ENCODE measurements at regions not wholly inside any gene's neighbourhood (a gene's known extent, or its start where the extent isn't known, plus 50 kb on each side); places are given as distances from the start of the nearest gene placed in this dataset.
"Not testable (repeated sequence)": the region's sequence is repeated elsewhere in the genome, so short reads cannot be mapped to it uniquely, and the experiment has no call there.

DNA sequence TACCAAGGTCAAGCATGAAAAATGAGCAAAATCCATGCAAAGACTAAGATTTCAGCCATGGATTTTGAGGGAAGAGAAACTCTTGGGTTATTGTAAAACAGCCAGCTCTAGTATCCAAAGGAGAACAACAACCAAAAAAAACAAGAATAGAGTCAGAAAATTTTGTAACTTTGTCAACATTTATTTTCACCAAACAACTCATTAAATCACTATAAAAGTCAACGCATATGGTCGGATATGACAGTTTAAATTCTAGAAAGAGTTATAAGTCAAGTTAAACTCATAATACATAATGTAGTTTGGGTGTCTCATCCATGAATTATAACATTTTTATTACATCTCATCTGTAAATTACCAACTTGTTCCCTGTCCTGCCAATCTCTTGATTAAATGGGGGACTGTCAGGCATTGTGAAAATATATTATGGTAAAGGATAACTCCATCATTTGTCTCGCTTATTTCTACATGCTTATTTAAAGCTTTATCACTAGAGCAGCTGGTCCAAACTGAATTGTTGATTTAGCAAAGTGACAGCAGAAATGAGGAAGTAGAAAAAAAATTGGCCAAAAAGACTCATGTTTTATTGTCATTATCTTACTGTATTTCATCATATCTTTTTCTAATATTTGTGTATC is 224.8 kb upstream of the NOCT start:
- DNase-seq = no peak

DNA sequence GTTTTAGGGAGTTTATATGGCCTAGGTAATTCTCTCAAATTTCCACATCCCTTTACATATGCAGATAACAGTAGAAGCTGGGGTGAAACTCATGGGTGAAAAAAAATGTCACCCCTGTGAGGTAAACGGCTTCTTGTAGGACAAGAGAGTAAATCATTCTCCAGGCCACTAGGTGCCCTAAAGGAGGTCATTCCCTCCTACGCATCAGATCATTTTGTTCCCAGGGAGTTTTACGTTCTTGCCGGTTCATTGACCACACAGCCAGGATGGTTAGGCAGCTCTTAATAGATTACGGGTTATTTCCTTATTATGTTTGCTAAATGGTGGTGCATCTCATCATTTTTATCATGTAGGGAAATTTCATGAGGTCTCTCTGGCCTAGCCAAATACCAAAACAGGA is 225.8 kb upstream of the NOCT start:
- DNase-seq = no peak

DNA sequence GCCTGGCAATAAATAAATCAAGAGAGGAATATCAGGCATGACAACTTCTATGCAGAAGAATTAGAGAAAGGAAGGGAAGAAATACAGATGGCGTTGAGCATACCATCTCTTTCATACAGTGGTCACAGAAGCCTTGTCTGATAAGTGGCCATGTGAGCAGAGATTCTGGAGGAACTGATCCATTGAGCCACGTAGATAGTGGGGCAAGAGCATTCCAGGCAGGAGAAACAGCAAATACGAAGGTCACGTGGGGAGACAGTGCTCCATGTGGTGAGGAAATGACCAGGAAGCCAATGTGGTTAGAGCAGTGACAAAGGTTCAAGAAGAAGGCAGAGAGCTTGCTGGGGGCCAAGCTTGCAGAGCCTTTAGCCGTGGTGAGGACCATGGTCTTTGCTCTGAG is 226.7 kb upstream of the NOCT start:
- DNase-seq = no peak

DNA sequence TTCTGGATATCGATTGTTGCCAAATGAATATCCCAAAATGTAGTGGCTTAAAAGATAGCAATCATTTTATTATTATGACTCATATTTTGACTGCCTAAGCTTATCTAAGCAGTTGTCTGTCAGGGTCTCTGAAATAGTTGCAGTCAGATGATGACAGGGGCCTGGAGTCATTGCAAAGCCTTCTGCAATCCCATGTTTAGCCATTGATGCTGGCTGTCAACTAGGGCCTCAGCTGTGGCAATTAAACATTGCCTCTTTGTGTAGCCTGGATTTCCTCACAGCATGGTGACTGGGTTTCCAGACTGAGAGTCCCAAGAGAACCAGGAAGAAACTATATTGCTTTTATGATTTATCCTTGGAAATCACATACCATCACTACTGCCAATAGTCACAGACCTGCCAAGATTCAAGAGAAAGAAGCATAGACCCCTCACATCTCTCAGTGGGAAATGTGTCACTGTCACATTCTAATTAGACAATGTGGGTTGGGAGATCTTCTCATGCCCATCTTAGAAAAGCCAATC is 227.3 kb upstream of the NOCT start:
- DNase-seq = no peak

DNA sequence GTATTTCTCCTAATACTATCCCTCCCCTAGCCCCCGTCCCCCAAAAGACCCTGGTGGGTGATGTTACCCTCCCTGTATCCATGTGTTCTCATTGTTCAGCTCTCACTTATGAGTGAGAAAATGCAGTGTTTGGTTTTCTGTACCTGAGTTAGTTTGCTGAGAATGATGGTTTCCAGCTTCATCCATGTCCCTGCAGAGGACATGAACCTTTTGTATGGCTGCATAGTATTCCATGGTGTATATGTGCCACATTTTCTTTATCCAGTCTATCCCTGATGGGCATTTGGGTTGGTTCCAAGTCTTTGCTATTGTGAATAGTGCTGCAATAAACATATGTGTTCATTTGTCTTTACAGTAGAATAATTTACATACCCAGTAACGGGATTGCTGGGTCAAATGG is 235.8 kb upstream of the NOCT start:
- DNase-seq = not testable (repeated sequence)

DNA sequence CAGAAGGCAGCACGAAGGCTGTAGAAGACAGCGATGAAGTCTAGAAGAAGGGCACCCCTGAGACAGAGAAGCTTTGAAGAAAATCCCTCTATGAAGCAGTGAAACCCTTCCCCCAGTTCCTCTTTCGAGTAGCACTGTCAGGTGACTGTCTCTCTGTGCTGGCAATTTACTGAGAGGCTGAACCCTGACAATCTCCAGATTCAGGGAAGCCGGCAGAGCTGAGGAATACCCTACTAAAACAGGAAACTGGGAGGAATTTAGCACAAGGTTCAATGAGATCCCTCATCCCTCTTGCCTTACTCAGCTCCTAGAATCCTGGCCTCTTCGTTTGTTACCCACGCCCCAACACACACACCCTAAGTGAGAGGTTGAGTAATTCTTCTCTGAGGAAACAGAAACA is 239.7 kb upstream of the NOCT start:
- no peak for DNase-seq

DNA sequence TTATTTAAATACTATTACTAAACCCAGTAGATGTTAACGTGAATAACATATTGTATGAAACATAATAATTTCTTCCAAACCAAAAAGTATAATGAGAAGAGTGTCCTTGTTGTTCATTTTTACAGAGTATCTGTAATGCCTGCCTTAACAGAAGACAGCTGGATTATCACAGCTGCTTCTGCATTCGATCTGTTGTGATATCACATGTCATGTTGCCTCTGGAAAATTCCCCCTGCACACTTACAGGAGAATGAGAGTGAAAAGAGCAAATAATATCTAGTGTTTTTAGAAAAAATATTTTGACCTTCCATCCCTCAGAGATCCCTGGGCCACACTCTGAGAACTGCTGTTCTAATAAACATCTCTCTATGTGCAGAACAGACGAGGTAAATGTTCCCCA is 240.1 kb upstream of the NOCT start:
- DNase-seq = no peak

DNA sequence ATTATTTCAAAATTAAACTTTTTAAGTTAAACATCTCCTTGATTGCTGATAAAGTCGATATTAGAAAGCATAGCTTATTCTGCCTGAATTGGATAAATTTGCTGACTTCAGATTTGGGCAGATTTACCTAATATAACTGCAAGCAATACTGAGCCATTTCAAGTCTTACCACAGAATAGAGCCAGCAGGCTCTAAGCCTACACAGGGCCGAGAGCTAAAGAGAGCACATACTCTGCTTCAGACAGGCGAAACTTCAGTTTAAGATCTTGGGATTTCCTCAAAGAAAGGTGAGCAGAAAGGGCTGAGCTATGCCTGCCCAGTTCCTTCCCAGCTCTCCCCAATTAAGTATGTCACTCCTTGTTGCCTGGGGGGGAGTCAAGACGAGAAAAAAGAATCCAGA is 240.6 kb upstream of the NOCT start:
- no peak for DNase-seq

DNA sequence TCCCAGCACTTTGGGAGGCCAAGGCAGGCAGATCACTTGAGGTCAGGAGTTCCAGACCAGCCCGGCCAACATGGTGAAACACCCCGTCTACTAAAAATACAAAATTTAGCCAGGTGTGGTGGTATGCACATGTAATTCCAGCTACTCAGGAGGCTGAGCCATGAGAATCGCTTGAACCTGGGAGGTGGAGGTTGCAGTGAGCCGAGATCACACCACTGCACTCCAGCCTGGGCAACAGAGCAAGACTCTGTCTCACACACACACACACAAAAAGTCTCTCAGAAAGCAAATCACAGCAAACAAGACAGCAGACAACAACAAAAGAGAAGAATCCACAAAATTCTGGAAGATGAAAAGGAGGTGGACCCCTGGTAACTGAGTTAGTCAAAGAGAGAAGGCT is 241.5 kb upstream of the NOCT start:
- DNase-seq = not testable (repeated sequence)

DNA sequence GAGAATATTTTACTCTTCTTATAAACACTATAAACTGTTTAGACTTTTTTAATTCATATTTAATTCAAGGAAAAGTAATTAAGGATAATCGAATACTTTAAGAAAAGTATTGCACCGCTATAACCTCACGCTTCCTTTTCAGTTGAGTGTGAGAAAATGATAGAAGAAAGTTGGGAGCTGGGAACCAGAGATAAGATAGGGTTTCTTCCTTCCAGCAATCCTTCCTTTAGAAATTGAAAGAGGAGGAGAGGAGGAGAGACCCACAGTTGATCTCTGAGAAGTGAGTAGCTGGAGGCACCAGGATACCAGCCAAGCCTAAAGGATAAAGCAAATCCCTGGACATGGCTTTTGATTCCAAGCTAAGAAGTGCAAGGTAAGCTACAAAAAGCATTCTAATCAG is 242.3 kb upstream of the NOCT start:
- DNase-seq = no peak

DNA sequence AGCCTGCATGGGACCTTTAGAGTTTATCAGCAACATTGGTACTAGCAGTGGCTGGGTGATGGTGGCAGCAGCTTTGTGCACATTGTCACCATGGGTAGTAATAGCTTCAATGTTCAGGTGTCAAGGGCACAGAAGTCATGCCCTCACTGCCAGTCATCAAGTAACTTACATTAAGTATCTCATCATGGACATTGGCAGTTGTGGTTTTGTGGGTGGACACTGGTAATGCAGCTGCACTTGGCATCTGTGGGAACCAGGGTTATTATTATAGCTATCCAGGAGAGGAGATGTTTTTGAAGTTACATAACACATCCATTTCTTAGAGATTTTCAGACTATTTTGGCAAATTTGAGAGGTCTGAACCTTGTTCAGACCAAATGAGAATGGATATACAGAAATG is 243.2 kb upstream of the NOCT start:
- no peak for DNase-seq

DNA sequence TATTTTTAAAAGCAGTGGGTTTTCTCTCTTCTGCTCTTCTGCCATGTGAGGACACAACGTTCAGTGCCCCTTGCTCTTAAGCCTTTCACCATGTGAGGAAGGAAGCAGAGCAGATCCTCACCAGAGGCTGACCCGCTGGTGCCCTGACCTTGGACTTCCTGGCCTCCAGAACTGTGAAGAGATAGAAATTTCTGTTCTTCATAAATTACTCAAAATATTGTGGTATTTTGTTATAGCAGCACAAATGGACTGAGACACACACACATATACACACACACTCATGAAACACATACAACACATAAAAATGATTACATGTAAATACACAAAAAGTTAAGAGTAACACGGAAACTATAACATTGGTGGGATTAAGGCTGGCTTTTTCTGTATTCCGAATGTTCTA is 244.8 kb upstream of the NOCT start:
- no peak for DNase-seq

DNA sequence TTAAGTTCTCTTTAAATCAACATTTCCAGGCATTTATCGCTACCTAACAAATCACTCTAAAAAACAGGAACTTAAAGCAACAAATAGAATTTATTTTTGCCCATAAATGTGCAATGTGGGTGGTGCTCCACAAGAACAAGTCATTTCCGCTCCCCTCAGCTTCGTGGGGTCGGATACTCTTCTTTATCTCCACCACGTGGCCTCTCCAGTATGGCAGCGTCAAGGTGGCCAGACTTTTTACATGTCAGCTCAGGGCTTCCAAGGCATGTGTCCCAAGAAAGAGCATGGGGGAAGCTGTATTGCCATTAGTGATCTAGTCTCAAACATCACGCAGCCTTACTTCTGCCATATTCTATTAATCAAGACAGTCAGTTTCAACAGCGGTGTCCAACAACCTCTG is 249.2 kb upstream of the NOCT start:
- DNase-seq = no peak

DNA sequence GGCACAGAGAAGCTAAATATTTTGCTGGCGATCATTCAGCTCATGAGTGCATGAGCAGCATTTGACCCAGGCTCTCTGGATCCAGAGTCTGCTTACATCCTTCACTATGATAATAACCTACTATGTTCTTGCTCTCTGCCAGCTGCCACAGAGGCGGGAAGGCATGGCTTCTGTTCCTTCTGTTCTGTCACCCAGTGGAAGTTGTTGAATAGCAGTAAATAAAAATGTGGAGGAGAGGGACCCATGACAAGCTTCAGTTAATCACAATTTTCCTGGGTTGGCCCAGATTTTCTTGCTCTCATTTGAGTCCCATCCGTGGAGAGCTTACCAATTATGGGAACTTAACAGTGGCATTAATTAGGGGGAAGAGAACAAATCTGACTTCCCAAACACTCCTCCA is 250.1 kb upstream of the NOCT start:
- DNase-seq = no peak

DNA sequence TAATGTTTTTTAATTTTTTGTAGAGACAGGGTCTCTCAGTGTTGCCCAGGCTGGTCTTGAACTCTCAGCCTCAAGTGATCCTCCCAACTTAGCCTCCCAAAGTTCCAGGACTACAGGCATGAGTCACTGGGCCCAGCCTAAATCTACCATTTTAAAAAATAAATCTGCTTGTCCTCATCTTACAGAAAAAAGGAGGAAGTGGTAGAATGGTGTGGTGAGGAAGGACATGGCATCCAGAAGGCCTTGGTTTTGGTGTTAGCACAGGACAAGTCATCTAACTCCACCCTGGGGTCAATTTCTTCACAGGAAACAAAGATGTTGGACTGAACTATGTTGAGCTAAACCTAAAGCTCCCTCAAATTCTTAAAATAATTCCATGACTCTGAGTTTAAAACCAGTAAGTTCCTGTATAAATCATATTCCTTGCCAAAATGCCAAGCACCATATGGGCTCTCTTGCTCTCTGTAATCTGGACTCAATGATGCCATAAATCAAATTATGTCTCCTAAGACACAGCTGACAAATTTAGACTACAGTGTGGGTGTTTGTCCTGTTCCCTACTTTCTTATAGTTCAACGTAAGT is 253.9 kb upstream of the NOCT start:
- no peak for DNase-seq

DNA sequence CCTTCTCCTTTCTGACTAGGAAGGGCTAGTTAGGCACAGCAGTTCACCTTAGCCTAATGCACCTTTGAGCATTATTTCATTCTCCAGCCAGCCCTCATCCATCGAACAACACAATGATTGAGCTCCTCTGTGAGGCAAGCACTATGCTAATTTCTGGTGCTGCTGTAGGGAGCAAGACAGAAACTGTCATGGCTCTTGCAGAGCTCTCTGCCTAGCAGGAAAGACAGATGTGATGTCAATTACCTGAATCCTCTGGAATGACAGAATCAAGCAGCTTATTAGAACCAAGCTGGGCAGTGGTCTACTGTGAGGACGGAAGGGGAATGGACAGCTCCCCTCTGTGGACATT is 256.1 kb upstream of the NOCT start:
- DNase-seq = no peak

DNA sequence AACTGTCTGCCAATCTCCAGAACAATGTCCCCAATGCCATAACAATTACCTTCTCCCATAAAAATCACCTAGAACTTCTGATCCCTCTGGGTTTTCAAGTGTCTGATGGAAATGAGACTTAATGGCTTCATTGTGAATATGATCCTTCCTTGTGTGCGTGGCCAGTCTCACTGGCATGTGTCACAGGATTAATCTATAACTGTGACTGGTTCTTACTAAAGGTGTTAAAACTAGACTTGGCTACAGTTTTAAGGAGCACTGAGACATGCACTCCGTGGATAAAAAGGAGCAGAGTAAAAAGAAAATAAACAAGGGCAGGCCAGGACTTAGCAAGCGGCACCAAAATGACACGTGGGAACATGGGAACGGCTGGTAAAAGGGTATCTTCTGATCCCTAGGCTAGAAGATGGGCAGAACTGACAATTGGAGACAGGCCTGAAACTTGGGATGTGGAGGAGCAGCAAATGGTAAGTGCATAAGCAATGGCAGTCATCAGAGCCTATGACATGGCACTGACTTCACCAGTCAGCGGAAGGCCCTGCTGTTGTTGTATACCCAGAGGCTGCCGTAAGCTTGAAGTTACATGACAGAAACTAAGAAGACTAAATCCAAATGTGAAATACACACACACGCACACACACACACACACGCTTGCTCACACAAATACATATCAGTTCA is 256.6 kb upstream of the NOCT start:
- no peak for DNase-seq

DNA sequence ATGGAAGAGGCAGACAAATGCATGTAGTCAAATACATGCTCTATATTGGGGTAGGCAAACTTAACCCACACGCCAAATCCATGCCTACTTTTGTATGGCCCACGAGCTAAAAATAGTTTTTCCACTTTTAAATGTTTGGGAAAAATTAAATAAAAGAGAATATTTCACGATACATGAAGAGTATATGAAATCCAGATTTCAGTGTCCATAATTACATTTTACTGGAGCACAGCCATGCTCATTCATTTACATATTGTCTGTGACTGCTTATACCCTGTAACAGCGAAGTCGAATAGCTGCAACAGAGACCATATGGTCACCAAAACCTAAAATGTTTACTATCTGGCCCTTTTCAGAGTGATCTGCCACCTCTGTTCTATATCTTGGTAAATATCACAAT is 257.4 kb upstream of the NOCT start:
- no peak for DNase-seq

DNA sequence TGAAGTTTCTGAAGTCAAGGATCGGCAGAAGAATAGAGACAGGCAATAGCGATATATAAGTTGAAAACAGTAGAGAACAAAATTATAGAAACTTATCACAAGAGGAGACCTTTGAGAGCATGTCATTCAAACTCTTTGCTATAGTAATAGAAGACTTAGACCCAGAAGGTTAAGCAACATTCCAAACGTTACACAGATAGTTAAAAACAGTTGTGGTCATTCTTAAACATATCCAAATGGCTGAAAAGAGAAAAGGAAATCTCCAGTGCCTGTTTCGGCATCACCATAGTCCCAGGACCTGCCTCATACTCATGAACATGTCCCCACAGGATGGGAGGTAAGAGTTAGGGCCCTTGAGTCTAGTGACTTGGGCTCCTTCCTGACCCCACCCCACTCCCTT is 258.1 kb upstream of the NOCT start:
- no peak for DNase-seq

DNA sequence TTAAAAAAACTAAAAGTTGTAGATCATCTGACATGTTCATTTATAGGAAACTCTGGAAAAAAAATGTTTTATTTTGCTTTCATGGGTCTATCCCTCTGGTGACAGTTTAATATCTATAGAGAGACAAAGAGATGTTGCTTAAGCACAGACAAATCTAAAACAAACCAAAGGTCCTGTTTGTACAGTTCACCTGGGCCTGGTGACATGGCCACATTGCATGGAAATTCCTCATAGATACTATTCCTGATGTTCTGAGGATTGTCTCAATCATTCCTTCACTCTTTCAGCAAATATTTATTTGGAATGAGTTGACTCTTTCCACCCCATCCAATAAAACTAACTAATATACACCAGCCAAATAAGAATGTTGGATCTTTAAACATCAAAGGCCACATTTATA is 259.1 kb upstream of the NOCT start:
- no peak for DNase-seq

DNA sequence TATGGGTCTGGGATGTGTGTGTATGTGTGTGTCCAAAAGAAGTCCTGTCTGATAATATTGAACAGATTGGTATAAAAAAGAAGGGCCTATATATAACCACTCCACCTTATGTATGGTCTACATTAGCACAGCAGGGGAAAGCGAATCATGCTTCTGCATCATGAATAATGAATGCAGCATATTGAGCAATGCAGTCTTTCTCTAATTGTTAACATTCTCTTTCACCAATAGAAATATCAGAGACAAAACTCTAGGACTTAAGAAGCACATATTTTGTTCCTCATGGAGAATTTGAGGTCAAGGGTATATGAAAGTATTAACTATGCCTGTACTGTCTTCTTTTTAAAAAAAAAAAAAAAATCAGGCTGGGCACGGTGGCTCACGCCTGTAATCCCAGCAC is 264.3 kb upstream of the NOCT start:
- DNase-seq = no peak

DNA sequence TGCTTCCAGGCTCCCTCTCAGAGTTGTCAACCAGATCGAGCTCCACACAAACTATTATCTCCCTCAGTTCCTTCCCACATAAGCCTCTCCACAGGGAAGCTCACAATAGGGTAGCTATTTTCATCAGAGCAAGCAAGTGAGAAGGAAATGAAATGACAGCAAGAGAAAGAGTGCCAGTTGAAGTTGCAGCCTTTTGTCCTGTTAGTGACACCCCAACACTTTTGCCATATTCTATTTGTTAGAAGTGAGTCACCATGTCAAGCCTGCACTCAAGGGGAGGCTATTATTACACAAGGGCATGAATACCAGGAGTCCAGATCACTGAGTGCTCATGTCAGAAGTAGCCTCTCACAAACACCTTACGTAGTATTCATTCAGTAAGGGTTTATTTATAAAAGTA is 266.3 kb upstream of the NOCT start:
- DNase-seq = no peak

DNA sequence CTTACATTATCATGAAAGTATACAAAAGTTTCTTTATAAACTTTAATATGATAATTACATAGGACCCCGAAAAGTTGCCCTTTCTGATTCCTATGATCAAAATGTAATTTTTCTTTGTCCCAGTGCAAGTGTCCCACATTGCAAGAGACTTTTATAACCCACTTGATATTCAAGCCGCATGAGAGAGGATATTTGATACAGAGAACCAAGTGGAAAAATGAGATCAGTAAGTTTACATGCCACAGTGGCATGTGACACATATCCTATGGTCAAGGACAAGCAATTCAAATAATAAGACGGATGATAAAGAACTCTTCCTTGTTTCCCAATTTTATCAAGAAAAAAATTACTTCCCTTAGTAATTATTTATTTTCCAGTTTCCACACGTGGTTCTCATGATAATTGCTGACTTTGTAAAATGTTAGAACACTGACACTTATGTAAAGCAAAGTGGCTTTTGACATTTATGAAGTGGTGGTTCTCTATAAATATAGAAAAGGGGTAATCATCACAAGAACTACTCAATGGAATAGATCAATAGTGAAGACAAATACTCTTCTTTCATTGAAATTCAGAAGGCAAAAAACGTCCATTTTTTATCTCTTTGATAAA is 273.7 kb upstream of the NOCT start:
- no peak for DNase-seq

Data from NCI-H2171 (cell line).